Transverse colon (tissue), 3 donors: ENCODE measurements at regions not wholly inside any gene's neighbourhood (a gene's known extent, or its start where the extent isn't known, plus 50 kb on each side); places are given as distances from the start of the nearest gene placed in this dataset.

ENCODE experiments used
- POLR2A ChIP-seq: fragments of 450-650 bp; IDR thresholded peaks from one replicate; pipeline ENCODE4 v1.6.1; 2016; ENCODE audit warnings: antibody characterized with exemption, mild to moderate bottlenecking, moderate library complexity
- TF ChIP-seq, protein P1 (sequence below), 5 experiments: fragments of 200-600 bp in 3 of 5; fragments of 450-650 bp in 2 of 5; sonication (generic) in 3 of 5; IDR thresholded peaks; 1 replicate in 2 of 5; 2 replicates in 3 of 5; pipeline ENCODE4 v1.5.1; 2016 to 2017; ENCODE audit warnings: antibody characterized with exemption in 5 of 5, inconsistent platforms in 3 of 5, mild to moderate bottlenecking in 2 of 5, moderate library complexity in 1 of 5

DNA sequence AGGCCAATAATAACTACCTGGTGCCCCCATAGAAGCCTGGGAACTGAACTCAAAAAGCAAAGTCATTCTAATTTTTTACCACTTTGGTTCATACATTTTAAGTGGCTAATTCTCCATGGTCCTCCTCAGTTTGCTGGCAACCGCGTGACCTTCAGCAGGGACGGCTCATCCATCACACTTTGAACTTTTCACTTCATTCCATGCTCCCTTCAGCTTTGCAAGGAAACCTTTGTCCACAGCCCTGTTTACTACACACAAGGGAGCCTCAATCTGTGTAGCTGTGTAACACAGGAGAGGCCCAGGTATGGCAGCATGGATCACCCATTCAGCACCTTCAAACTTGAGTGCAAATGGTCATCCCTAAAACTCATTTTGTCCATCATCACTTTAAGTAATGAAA lies 552.4 kb downstream of the IRX1 start:
- no peak for TF ChIP-seq POLR2A
- TF ChIP-seq, protein P1, sequence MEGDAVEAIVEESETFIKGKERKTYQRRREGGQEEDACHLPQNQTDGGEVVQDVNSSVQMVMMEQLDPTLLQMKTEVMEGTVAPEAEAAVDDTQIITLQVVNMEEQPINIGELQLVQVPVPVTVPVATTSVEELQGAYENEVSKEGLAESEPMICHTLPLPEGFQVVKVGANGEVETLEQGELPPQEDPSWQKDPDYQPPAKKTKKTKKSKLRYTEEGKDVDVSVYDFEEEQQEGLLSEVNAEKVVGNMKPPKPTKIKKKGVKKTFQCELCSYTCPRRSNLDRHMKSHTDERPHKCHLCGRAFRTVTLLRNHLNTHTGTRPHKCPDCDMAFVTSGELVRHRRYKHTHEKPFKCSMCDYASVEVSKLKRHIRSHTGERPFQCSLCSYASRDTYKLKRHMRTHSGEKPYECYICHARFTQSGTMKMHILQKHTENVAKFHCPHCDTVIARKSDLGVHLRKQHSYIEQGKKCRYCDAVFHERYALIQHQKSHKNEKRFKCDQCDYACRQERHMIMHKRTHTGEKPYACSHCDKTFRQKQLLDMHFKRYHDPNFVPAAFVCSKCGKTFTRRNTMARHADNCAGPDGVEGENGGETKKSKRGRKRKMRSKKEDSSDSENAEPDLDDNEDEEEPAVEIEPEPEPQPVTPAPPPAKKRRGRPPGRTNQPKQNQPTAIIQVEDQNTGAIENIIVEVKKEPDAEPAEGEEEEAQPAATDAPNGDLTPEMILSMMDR (IDR thresholded peaks at IDR 0.05): no peak
